CD14-positive monocyte (primary cell): ENCODE measurements at regions not wholly inside any gene's neighbourhood (a gene's known extent, or its start where the extent isn't known, plus 50 kb on each side); places are given as distances from the start of the nearest gene placed in this dataset.

Experiments
- DNase-seq, 3 donors: peaks; one replicate each; pipeline ENCODE4 v3.0.0-alpha.2; 2011 to 2022
- H2AFZ ChIP-seq: 2 replicates; pipeline ENCODE4 v1.6.0; 2012; ENCODE audit warnings: mild to moderate bottlenecking, low read depth, low read length, inconsistent platforms; ENCODE audit not compliant: insufficient read depth, poor library complexity, severe bottlenecking
- H3K27ac ChIP-seq, 2 donors: 1 replicate in 1 of 2; 2 replicates in 1 of 2; pipeline ENCODE4 v1.5.1; 2012 to 2013; ENCODE audit warnings: low read length in 2 of 2, control low read depth in 1 of 2, inconsistent platforms in 1 of 2, low read depth in 1 of 2, mild to moderate bottlenecking in 1 of 2
- H3K27me3 ChIP-seq, 2 donors: one replicate each; pipeline versions ENCODE4 v1.6.0 to v1.6.1; 2011 to 2013; ENCODE audit warnings: low read length in 2 of 2; ENCODE audit not compliant: control insufficient read depth in 2 of 2, insufficient read depth in 2 of 2
- H3K36me3 ChIP-seq, 2 donors: replicated peaks in 1 of 2; 1 replicate in 1 of 2; 2 replicates in 1 of 2; pipeline versions ENCODE4 v1.5.1 to v1.6.1; 2012 to 2013; ENCODE audit warnings: low read length in 2 of 2, control low read depth in 1 of 2, inconsistent platforms in 1 of 2, mild to moderate bottlenecking in 1 of 2; ENCODE audit not compliant: insufficient read depth in 2 of 2, control insufficient read depth in 1 of 2
- H3K4me1 ChIP-seq, 2 donors: 1 replicate in 1 of 2; 2 replicates in 1 of 2; pipeline versions ENCODE4 v1.5.1 to v1.6.1; 2012 to 2013; ENCODE audit warnings: low read length in 2 of 2, control low read depth in 1 of 2, inconsistent platforms in 1 of 2, mild to moderate bottlenecking in 1 of 2, moderate library complexity in 1 of 2; ENCODE audit not compliant: insufficient read depth in 2 of 2, control insufficient read depth in 1 of 2
- H3K4me2 ChIP-seq: replicated peaks from 2 replicates; pipeline ENCODE3; 2012; ENCODE audit warnings: low read length, moderate library complexity, mild to moderate bottlenecking; ENCODE audit not compliant: poor library complexity, severe bottlenecking; ENCODE audit errors: extremely low read depth
- H3K4me3 ChIP-seq, 3 experiments: fragments of 200-600 bp in 1 of 3; sonication (generic) in 1 of 3; replicated peaks in 1 of 3; 1 replicate in 2 of 3; 2 replicates in 1 of 3; pipeline ENCODE4 v1.5.1; 2011 to 2013; ENCODE audit warnings: low read length in 3 of 3, mild to moderate bottlenecking in 3 of 3, control low read depth in 2 of 3, low read depth in 2 of 3, inconsistent platforms in 1 of 3, moderate library complexity in 1 of 3
- H3K79me2 ChIP-seq: 2 replicates; pipeline ENCODE4 v1.6.0; 2012; ENCODE audit warnings: mild to moderate bottlenecking, control low read depth, inconsistent platforms, low read length, moderate library complexity; ENCODE audit not compliant: insufficient read depth
- H3K9ac ChIP-seq: 2 replicates; pipeline ENCODE4 v1.6.0; 2017; ENCODE audit warnings: low read length, mild to moderate bottlenecking; ENCODE audit not compliant: insufficient read depth, poor library complexity, severe bottlenecking
- H3K9me3 ChIP-seq, 2 donors: replicated peaks in 1 of 2; 1 replicate in 1 of 2; 2 replicates in 1 of 2; pipeline versions ENCODE4 v1.5.1 to v1.6.1; 2012 to 2013; ENCODE audit warnings: low read length in 2 of 2, control low read depth in 1 of 2; ENCODE audit not compliant: control insufficient read depth in 1 of 2, insufficient read depth in 1 of 2
- H4K20me1 ChIP-seq: 2 replicates; pipeline ENCODE4 v1.6.0; 2012; ENCODE audit warnings: mild to moderate bottlenecking, low read length, control low read depth, moderate library complexity; ENCODE audit not compliant: insufficient read depth
- H3K27ac Mint-ChIP-seq, 7 donors: one replicate each; pipeline ENCODE4 v1.8.0; 2020; ENCODE audit warnings: mild to moderate bottlenecking in 7 of 7, mixed read lengths in 7 of 7, moderate library complexity in 6 of 7, inconsistent platforms in 2 of 7
- H3K27me3 Mint-ChIP-seq, 3 donors: one replicate each; pipeline ENCODE4 v1.8.0; 2021 to 2022; ENCODE audit warnings: low read depth in 3 of 3, mild to moderate bottlenecking in 3 of 3, mixed read lengths in 3 of 3, moderate library complexity in 3 of 3, inconsistent platforms in 1 of 3
- H3K36me3 Mint-ChIP-seq, 2 donors: one replicate each; pipeline ENCODE4 v1.8.0; 2020; ENCODE audit warnings: mixed read lengths in 2 of 2, inconsistent platforms in 1 of 2, mild to moderate bottlenecking in 1 of 2
- H3K4me1 Mint-ChIP-seq: one replicate; pipeline ENCODE4 v1.8.0; 2020; ENCODE audit warnings: mild to moderate bottlenecking, mixed read lengths
- H3K4me3 Mint-ChIP-seq, 2 donors: one replicate each; pipeline ENCODE4 v1.8.0; 2020; ENCODE audit warnings: mild to moderate bottlenecking in 2 of 2, mixed read lengths in 2 of 2, moderate library complexity in 1 of 2
- H3K9me3 Mint-ChIP-seq, 7 donors: one replicate each; pipeline ENCODE4 v1.8.0; 2020 to 2022; ENCODE audit warnings: mixed read lengths in 7 of 7, mild to moderate bottlenecking in 6 of 7, moderate library complexity in 6 of 7, inconsistent platforms in 2 of 7
- CTCF ChIP-seq: fragments of 200-600 bp; IDR thresholded peaks from one replicate; pipeline ENCODE4 v1.8.0; 2022; ENCODE audit warnings: antibody characterized with exemption, mild to moderate bottlenecking
- WGBS: methylation state at CpG from one replicate; pipeline ENCODE4 v1.1.5; 2013; ENCODE audit warnings: missing lambda C conversion rate; ENCODE audit not compliant: insufficient coverage; 5-methylcytosine and 5-hydroxymethylcytosine counted together
- intact Hi-C, 2 donors: fragments of 100-400 bp; cut with micrococcal nuclease; formaldehyde crosslinking; loops; one replicate each; pipeline versions ENCODE4 v1.15.0 to v1.15.1; 2023

- H3K9ac ChIP-seq, result no peak overlapping the region
- H3K4me3 ChIP-seq, result no peak overlapping the region
- no peaks in the 10 kb centered on the region for H3K36me3 ChIP-seq
- Mint-ChIP-seq H3K27ac (no peak overlapping the region), H3K27me3 (peaks cover 0 to 2% (median 0%) of the 10 kb centered on the region in 3 donors), H3K9me3 (peaks cover 0 to 4% (median 0%) of the 10 kb centered on the region in 7 donors), H3K36me3 (no peaks in the 10 kb centered on the region), H3K4me3 (no peak overlapping the region), H3K4me1 (no peaks in the 10 kb centered on the region)
- no peaks in the 10 kb centered on the region for H3K4me1 ChIP-seq
- no peak overlapping the region for H3K4me2 ChIP-seq
- no peaks in the 10 kb centered on the region for H3K27me3 ChIP-seq
- H3K79me2 ChIP-seq, result no peaks in the 10 kb centered on the region
- WGBS, result 100% methylated on average over 1 of the region's 7 CpGs
- no peaks in the 10 kb centered on the region for H4K20me1 ChIP-seq
- no peak for DNase-seq
- intact Hi-C loops, result no loop called here
- no peak overlapping the region for H2AFZ ChIP-seq
- no peak for TF ChIP-seq CTCF
- H3K9me3 ChIP-seq, result no peaks in the 10 kb centered on the region
- H3K27ac ChIP-seq, result no peak overlapping the region
Observed at GRCh38 chr3:34068505-34068904, 270.1 kb downstream of the PDCD6IP start.

GRCh38 chr3:34070831-34071585, 272.6 kb downstream of the PDCD6IP start:
- H3K4me3 Mint-ChIP-seq, result no peak overlapping the region
- 100% methylated on average over 1 of the region's 6 CpGs for WGBS
- Histone ChIP-seq H3K27me3 (no peaks in the 10 kb centered on the region), H3K4me3 (no peak overlapping the region), H3K9ac (no peak overlapping the region), H3K4me1 (no peaks in the 10 kb centered on the region), H3K9me3 (no peaks in the 10 kb centered on the region), H3K4me2 (no peak overlapping the region), H2AFZ (no peak overlapping the region), H4K20me1 (no peaks in the 10 kb centered on the region), H3K79me2 (no peaks in the 10 kb centered on the region), H3K27ac (no peak overlapping the region), H3K36me3 (no peaks in the 10 kb centered on the region)
- H3K9me3 Mint-ChIP-seq, result peaks cover 0 to 4% (median under 1%) of the 10 kb centered on the region in 7 donors
- intact Hi-C loops, result no loop called here
- H3K27ac Mint-ChIP-seq, result no peak overlapping the region
- H3K27me3 Mint-ChIP-seq, result peaks cover 0 to 3% (median 0%) of the 10 kb centered on the region in 3 donors
- DNase-seq, result no peak
- H3K36me3 Mint-ChIP-seq, result no peaks in the 10 kb centered on the region
- TF ChIP-seq CTCF, result no peak
- H3K4me1 Mint-ChIP-seq, result no peaks in the 10 kb centered on the region
